WI38 (cell line): ENCODE measurements at regions not wholly inside any gene's neighbourhood (a gene's known extent, or its start where the extent isn't known, plus 50 kb on each side); places are given as distances from the start of the nearest gene placed in this dataset.

Experiments used
- H3K4me3 ChIP-seq: 2 replicates; pipeline ENCODE4 v1.5.1; 2011; ENCODE audit warnings: low read depth, mild to moderate bottlenecking, control low read depth, low read length
- TF ChIP-seq, protein P1 (sequence below): IDR thresholded peaks from 2 replicates; pipeline ENCODE4 v1.5.1; 2012; ENCODE audit warnings: low read depth, mild to moderate bottlenecking, control low read depth, low read length

DNA sequence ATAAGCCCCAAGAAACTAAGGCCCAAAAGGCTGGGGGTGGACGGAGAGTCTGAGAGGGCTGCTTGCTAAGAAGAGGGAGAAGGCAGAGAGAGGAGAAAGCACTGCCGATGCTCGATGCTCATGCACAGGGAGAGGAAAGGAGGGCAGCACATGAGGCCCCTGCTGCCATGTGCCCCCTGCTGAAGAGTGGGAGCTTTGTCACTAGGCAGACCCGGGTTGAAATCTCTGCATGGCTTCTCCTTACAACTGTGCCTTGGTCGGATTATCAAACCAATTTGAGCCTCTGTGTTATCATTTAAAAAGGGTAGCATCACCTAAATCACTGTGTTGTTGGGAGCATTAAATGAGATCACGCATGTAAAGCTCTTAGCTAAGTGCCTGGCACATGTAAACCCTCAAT, 330.5 kb downstream of the NXPE2 start:
- no peak overlapping the region for H3K4me3 ChIP-seq
- TF ChIP-seq, protein P1, sequence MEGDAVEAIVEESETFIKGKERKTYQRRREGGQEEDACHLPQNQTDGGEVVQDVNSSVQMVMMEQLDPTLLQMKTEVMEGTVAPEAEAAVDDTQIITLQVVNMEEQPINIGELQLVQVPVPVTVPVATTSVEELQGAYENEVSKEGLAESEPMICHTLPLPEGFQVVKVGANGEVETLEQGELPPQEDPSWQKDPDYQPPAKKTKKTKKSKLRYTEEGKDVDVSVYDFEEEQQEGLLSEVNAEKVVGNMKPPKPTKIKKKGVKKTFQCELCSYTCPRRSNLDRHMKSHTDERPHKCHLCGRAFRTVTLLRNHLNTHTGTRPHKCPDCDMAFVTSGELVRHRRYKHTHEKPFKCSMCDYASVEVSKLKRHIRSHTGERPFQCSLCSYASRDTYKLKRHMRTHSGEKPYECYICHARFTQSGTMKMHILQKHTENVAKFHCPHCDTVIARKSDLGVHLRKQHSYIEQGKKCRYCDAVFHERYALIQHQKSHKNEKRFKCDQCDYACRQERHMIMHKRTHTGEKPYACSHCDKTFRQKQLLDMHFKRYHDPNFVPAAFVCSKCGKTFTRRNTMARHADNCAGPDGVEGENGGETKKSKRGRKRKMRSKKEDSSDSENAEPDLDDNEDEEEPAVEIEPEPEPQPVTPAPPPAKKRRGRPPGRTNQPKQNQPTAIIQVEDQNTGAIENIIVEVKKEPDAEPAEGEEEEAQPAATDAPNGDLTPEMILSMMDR, result no peak

DNA sequence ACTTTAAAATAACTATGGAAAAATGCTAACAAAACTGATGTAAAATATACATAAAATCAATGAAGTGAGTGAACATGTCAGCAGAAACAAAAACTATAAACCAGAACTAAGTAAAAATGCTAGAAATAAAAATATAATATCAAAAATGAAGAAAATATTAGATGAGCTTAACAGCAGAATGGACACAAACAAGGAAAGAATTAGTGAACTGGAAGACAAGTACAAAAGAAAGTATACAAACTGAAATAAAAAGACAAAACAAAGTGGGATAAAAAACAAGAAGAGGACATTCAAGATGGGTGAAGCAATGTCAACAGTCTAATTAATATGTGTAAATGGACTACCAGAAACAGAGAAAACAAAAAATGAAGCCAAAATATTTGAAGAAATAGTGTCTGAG, 339.2 kb downstream of the NXPE2 start:
- no peak overlapping the region for H3K4me3 ChIP-seq
- TF ChIP-seq, protein P1, result no peak

DNA sequence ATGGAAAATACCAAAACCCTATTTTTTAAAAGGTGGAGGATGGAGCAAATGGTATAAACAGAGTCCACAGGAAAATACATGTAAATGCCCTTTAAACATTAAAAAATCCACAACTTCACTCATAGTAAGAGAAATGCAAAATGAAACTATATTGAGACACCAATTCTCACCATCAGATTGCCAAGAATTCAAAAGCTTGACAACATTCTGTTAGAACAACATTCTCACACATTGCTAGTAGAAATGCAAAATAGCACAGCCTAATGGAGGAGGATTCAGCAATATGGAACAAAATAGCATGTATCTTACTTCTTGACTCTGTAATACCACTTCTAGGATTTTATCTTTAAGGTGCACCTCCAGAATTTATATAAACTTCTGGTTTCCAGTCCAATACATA, 351.8 kb downstream of the NXPE2 start:
- TF ChIP-seq, protein P1, result no peak
- H3K4me3 ChIP-seq, result no peak overlapping the region

DNA sequence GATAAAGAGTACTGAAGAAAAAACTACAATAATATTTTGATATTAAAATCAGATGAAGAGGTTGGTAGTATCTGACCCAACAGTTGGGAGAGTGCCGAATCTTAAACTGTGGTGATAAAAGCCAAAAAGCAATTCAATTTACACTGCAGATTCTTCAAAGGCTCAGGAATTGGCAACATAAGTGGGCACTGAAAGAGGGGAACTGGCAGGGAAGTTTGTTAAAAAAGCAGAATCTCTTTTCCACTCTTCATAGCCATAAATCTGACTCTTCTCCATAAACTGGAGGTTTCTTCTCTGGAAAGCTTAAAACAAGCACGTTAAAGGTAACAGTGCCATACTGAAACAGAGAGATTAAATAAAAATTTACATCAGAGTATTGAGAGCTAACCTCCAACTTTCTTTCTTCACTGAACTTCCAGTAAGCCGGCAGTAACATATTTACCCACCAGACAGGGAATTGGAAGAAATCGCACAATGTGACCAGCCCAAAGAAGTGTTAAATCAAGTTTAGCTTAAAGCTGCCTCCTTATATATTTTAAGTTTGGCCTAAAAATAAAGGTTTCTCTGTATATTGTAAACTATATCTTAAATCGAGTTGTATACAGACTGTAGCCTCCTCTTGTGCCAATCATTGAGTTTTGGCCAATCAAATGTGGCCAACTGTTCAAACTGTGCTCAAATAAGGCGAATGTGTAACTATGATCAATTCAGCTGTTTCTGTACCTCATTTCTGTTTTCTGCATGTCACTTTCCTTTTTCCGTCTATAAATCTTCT, 358.3 kb downstream of the NXPE2 start:
- H3K4me3 ChIP-seq, result no peak overlapping the region
- TF ChIP-seq, protein P1, result no peak

DNA sequence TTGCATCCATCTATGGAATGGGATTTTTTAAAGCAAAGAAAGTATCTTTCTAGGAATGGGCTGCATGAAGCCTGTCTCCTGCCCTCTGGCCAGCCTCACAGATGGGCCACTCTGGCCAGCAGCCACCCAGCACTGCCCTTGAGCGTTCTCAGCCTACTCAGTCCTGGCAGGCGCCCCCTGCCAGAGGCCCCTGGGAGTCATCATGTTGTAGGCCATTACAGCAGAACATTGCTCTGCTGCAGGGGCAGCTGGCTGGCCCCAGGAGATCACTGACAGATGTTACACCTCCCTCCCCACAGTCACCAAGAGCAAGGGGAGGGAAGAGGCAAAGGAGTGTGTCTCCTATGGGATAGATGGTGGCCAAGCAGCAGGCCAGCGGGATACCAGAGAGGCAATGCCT, 363.7 kb downstream of the NXPE2 start:
- no peak overlapping the region for H3K4me3 ChIP-seq
- TF ChIP-seq, protein P1, result no peak

DNA sequence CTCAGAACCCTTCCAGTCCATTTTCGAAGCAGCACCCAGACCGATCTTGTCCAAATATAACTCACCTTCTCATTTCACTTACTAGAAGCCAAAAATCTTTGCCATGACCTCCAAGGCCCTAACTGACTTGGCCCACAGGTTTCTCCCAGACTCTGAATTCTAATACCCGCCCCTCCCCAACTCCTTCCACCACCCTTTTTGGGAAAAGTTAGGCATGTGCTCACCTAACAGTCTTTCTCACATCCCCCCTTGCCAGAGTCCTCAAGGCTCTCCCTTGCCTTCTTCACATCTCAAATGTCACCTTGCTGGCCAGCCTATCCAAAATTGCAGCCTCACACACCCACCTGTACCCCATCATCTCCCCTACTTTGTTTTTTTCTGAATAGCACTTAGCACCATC, 369.3 kb downstream of the NXPE2 start:
- H3K4me3 ChIP-seq, result no peak overlapping the region
- TF ChIP-seq, protein P1, result no peak

DNA sequence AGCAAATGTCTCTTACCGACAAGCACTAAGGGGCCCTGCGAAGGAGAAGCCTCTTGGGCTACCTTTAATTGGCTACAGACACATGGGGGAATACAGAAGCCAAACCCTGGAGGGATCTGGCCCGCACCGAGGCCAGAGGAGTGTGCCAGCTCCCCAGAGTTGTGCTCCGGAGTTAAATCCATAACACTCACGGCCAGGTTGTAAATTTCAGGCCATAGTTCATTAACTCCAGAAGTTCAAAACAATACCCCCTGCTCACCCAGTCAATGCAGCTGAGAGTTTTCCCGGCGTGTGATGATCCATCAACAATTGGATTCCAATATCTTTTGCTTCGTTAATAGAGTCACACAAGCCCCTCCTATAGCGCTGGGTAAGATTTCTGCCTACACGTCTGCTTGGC, 371.5 kb downstream of the NXPE2 start:
- TF ChIP-seq, protein P1, result no peak
- no peak overlapping the region for H3K4me3 ChIP-seq
